ENCODE measurements at regions not wholly inside any gene's neighbourhood (a gene's known extent, or its start where the extent isn't known, plus 50 kb on each side); places are given as distances from the start of the nearest gene placed in this dataset.

DNA sequence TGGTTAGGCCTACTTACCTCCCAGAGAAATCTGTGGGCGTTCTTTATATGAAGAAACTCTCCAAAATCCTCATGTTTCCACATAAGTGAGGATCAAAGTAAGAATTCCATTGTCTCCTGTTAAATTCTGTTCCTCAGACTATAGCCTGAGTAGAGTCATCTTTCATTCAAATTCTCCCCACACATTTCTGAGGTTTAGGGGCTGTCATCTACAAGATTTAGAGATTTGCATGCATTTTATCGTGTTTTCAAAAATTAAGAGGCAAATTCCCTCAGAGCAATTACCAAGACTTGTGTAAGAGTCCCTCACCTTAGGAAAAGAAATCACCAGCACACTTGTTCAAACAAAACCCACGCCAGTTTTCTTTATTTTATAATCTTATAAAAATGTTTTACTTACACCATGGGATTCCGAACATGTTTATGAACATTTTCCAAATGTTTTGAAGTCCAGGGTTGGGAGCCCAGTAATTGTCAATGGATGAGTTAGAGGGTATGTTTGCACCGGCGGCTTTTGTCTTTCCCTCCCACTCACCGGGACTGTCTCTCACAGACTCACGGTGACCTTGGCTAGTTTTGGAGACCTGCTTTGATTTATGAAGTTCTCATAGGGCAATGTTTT lies 367.6 kb downstream of the ENC1 start:
- TF ChIP-seq, protein P1, sequence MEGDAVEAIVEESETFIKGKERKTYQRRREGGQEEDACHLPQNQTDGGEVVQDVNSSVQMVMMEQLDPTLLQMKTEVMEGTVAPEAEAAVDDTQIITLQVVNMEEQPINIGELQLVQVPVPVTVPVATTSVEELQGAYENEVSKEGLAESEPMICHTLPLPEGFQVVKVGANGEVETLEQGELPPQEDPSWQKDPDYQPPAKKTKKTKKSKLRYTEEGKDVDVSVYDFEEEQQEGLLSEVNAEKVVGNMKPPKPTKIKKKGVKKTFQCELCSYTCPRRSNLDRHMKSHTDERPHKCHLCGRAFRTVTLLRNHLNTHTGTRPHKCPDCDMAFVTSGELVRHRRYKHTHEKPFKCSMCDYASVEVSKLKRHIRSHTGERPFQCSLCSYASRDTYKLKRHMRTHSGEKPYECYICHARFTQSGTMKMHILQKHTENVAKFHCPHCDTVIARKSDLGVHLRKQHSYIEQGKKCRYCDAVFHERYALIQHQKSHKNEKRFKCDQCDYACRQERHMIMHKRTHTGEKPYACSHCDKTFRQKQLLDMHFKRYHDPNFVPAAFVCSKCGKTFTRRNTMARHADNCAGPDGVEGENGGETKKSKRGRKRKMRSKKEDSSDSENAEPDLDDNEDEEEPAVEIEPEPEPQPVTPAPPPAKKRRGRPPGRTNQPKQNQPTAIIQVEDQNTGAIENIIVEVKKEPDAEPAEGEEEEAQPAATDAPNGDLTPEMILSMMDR (IDR thresholded peaks at IDR 0.05; ENCODE audit: insufficient read depth, low read depth, low read length): no peak
- Histone ChIP-seq H3K4me3 (ENCODE audit: low read depth, low read length) (no peak overlapping the region), H3K36me3 (ENCODE audit: control insufficient read depth, insufficient read depth, low read length) (no peaks in the 10 kb centered on the region), H3K27me3 (ENCODE audit: control insufficient read depth, insufficient read depth, low read length) (no peaks in the 10 kb centered on the region)
- ChIA-PET CTCF (interaction anchor here (1.4 kb wide), 1 partner anchor 368 kb away, joined by 6 read pairs; the partner anchor contains the start of gene ENC1), POLR2A (interaction anchor here (0.6 kb wide), 1 partner anchor 331 kb away, joined by 5 read pairs; no protein-coding TSS in a partner anchor)
- no peak for DNase-seq (ENCODE audit: low read depth)

DNA sequence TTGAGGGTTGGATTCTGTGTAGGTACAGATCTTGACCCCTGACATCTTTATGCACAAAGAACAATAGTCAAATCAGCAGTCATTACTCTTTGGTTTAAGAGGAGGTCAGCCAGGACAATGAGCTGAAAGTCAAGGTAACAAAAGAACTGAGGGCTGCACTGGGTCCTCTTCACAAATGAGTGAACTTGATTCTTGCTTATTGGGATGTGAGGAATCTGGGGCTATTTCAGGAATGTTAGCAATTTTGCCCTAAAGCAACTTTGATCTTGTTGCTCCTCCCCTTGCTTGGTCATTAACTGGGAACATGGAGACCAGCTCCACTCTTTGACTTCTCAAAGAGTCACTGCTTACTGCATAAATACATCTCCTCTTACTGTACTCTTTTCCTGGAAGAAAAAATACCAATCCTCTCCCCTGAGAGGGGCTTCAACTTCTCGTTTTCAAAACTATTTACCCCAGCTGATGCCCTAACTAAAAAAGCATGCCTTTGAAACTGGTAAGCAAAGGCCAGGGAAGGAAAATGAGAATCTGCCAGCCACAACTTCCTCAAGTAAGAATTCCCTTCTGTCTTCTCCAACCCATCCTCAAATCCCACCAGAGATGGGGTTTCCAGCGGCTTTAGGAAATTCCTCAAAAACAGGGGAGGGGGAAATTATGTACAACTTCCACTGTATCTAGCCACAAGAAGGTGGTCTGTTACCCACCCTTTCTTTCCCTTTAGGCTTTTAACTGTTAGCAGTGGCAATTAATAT lies 368.3 kb downstream of the ENC1 start:
- TF ChIP-seq, protein P1 (IDR thresholded peaks at IDR 0.05; ENCODE audit: insufficient read depth, low read depth, low read length): no peak
- ChIA-PET POLR2A (interaction anchor here (0.6 kb wide), 1 partner anchor 330 kb away, joined by 5 read pairs; no protein-coding TSS in a partner anchor), CTCF (interaction anchor here (0.7 to 1.0 kb wide), 2 partner anchors 227 to 255 kb away, joined by 3 to 4 read pairs; no protein-coding TSS in a partner anchor)
- Histone ChIP-seq H3K27me3 (ENCODE audit: control insufficient read depth, insufficient read depth, low read length) (no peaks in the 10 kb centered on the region), H3K4me3 (ENCODE audit: low read depth, low read length) (no peak overlapping the region), H3K36me3 (ENCODE audit: control insufficient read depth, insufficient read depth, low read length) (no peaks in the 10 kb centered on the region)
- DNase-seq (ENCODE audit: low read depth): no peak

DNA sequence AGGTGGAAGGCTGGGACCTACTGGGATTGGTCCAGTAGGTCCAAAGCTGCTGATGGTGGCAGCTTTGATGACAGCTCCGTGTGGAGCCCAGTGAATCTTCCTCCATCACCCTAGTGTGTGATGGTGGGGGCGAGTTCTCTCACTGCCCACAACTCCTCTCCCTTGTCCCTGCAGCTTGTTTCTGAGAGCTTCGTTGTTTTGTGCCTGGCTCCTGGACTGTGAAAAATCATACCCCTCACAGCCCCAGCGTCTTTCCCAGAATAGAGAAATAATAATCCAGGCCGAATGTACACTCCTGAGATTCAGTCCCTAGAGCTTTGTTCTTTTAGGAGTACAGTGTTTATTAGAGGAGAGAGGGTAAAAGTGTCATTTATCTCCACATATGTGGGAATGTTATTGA lies 372.2 kb downstream of the ENC1 start:
- no peak for DNase-seq (ENCODE audit: low read depth)
- H3K27me3 ChIP-seq (ENCODE audit: control insufficient read depth, insufficient read depth, low read length): no peaks in the 10 kb centered on the region
- H3K36me3 ChIP-seq (ENCODE audit: control insufficient read depth, insufficient read depth, low read length): no peaks in the 10 kb centered on the region
- TF ChIP-seq, protein P1 (IDR thresholded peaks at IDR 0.05; ENCODE audit: insufficient read depth, low read depth, low read length): no peak
- no peak overlapping the region for H3K4me3 ChIP-seq (ENCODE audit: low read depth, low read length)
- ChIA-PET POLR2A (no interaction called here), CTCF (interaction anchor here (0.8 kb wide), 1 partner anchor 9 kb away, joined by 3 read pairs; no protein-coding TSS in a partner anchor)

DNA sequence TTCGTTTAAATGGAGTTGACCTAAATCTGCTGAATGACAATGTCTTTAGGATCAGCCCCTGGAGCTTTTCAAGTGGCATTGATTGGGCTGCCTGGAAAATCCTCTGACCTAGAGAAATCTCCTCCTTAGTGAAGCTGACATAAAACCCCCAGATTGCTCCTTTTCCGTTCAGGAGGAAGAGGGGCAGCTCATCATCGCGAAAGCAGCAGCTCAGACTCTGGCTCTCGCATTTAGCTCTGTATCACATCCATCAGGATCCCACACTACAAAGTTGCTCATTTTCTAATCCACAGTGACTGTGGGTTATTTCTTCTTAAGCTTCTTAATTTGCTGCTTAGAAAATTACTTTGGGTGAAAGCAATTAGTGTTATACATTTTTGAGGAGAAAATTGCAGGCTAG lies 373.7 kb downstream of the ENC1 start:
- CTCF ChIA-PET: interaction anchor here (1.6 kb wide), 1 partner anchor 9 kb away, joined by 4 read pairs; no protein-coding TSS in a partner anchor
- Histone ChIP-seq H3K27me3 (ENCODE audit: control insufficient read depth, insufficient read depth, low read length) (no peaks in the 10 kb centered on the region), H3K4me3 (ENCODE audit: low read depth, low read length) (no peak overlapping the region), H3K36me3 (ENCODE audit: control insufficient read depth, insufficient read depth, low read length) (no peaks in the 10 kb centered on the region)
- POLR2A ChIA-PET: no interaction called here
- TF ChIP-seq, protein P1 (IDR thresholded peaks at IDR 0.05; ENCODE audit: insufficient read depth, low read depth, low read length): no peak
- no peak for DNase-seq (ENCODE audit: low read depth)

DNA sequence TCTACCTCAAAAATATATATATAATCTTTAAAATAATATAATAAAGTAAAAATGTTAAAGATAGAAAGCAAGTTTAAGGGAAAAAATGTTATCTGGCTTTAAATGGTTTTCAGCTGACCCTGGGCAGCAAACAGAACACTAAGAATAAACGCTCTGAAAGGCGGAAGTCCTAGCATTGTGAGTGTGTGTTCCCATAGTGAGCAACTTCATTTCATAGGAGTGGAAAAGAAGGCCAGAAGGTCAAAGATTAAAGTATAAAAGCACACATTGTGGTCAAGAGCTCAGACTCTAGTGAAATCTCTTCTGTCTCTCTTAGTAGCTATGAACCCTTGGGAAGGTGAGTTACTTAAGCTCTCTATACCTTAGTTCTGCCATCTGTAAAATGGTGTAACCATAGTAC lies 374.4 kb downstream of the ENC1 start:
- TF ChIP-seq, protein P1 (IDR thresholded peaks at IDR 0.05; ENCODE audit: insufficient read depth, low read depth, low read length): no peak
- POLR2A ChIA-PET: no interaction called here
- no peaks in the 10 kb centered on the region for H3K36me3 ChIP-seq (ENCODE audit: control insufficient read depth, insufficient read depth, low read length)
- no peaks in the 10 kb centered on the region for H3K27me3 ChIP-seq (ENCODE audit: control insufficient read depth, insufficient read depth, low read length)
- no peak overlapping the region for H3K4me3 ChIP-seq (ENCODE audit: low read depth, low read length)
- CTCF ChIA-PET: interaction anchor here (1.6 kb wide), 1 partner anchor 9 kb away, joined by 4 read pairs; no protein-coding TSS in a partner anchor
- DNase-seq (ENCODE audit: low read depth): no peak

Data from BJ (cell line).